HepG2 (cell line): ENCODE measurements at regions not wholly inside any gene's neighbourhood (a gene's known extent, or its start where the extent isn't known, plus 50 kb on each side); places are given as distances from the start of the nearest gene placed in this dataset.

ENCODE experiments used
- ARNTL ChIP-seq: sonication (generic); formaldehyde crosslinking; IDR thresholded peaks from 2 replicates; pipeline ENCODE4 v1.4.0; 2020; ENCODE audit warnings: mild to moderate bottlenecking, missing genetic modification reagents
- CREM ChIP-seq, 2 experiments: sonication (generic) in 1 of 2; formaldehyde crosslinking in 1 of 2; IDR thresholded peaks; 2 replicates each; pipeline versions ENCODE4 v1.4.0 to v1.6.1; 2016 to 2020; ENCODE audit warnings: antibody characterized with exemption in 1 of 2, mild to moderate bottlenecking in 1 of 2, missing genetic modification reagents in 1 of 2
- DBP ChIP-seq: sonication (generic); formaldehyde crosslinking; IDR thresholded peaks from 2 replicates; pipeline ENCODE4 v1.4.0; 2020; ENCODE audit warnings: missing genetic modification reagents; ENCODE audit errors: not compliant biosample characterization
- GABPA ChIP-seq, 2 experiments: IDR thresholded peaks; 2 replicates each; pipeline ENCODE4 v1.6.1; 2011 to 2016; ENCODE audit warnings: low read depth in 2 of 2, low read length in 1 of 2, missing biosample characterization in 1 of 2, missing genetic modification characterization in 1 of 2
- GATAD1 ChIP-seq: IDR thresholded peaks from 2 replicates; pipeline ENCODE4 v1.6.1; 2016; ENCODE audit warnings: missing genetic modification reagents, missing compliant biosample characterization
- HDAC1 ChIP-seq: sonication (generic); formaldehyde crosslinking; IDR thresholded peaks from 2 replicates; pipeline ENCODE4 v1.5.1; 2020; ENCODE audit warnings: mild to moderate bottlenecking, missing genetic modification reagents
- MEIS1 ChIP-seq: sonication (generic); formaldehyde crosslinking; IDR thresholded peaks from 2 replicates; pipeline ENCODE4 v1.9.0; 2021; ENCODE audit warnings: mild to moderate bottlenecking, missing genetic modification reagents, moderate library complexity, borderline replicate concordance
- RXRA ChIP-seq: sonication (generic); formaldehyde crosslinking; IDR thresholded peaks from 2 replicates; pipeline ENCODE4 v1.5.1; 2020; ENCODE audit warnings: missing genetic modification reagents
- SSRP1 ChIP-seq: IDR thresholded peaks from 2 replicates; pipeline ENCODE4 v1.6.1; 2016; ENCODE audit warnings: control low read depth
- ZBTB7A ChIP-seq: sonication (generic); formaldehyde crosslinking; IDR thresholded peaks from 2 replicates; pipeline ENCODE4 v1.8.0; 2022; ENCODE audit warnings: mild to moderate bottlenecking, missing genetic modification reagents
- ZFP1 ChIP-seq: IDR thresholded peaks from 2 replicates; pipeline ENCODE4 v1.6.1; 2016
- ZNF589 ChIP-seq: sonication (generic); formaldehyde crosslinking; conservative IDR thresholded peaks from 2 replicates; pipeline ENCODE4 v1.8.0; 2022; ENCODE audit warnings: mild to moderate bottlenecking, moderate library complexity, missing genetic modification reagents
- ZNF609 ChIP-seq: sonication (generic); formaldehyde crosslinking; IDR thresholded peaks from 2 replicates; pipeline ENCODE4 v1.4.0; 2020; ENCODE audit warnings: mild to moderate bottlenecking, missing genetic modification reagents, borderline replicate concordance
- ZNF749 ChIP-seq: sonication (generic); formaldehyde crosslinking; IDR thresholded peaks from 2 replicates; pipeline ENCODE4 v1.8.0; 2022; ENCODE audit warnings: mild to moderate bottlenecking, missing genetic modification reagents, moderate library complexity, borderline replicate concordance
- ZNF776 ChIP-seq: sonication (generic); formaldehyde crosslinking; IDR thresholded peaks from 2 replicates; pipeline ENCODE4 v1.4.0; 2020; ENCODE audit warnings: mild to moderate bottlenecking, missing genetic modification reagents
- ZZZ3 ChIP-seq: sonication (generic); formaldehyde crosslinking; IDR thresholded peaks from 2 replicates; pipeline ENCODE4 v1.4.0; 2020; ENCODE audit warnings: missing genetic modification reagents, mild to moderate bottlenecking, borderline replicate concordance
- TF ChIP-seq, protein P1 (sequence below): IDR thresholded peaks from 2 replicates; pipeline ENCODE4 v1.6.1; 2018; ENCODE audit warnings: missing genetic modification reagents
- TF ChIP-seq, protein P2 (sequence below): sonication (generic); formaldehyde crosslinking; IDR thresholded peaks from 2 replicates; pipeline ENCODE4 v1.8.0; 2022; ENCODE audit warnings: missing genetic modification reagents, mild to moderate bottlenecking, borderline replicate concordance
- TF ChIP-seq, protein P3 (sequence below): sonication (generic); formaldehyde crosslinking; IDR thresholded peaks from 2 replicates; pipeline ENCODE4 v1.8.1; 2023; ENCODE audit warnings: mild to moderate bottlenecking, moderate library complexity, missing genetic modification reagents

- TF ChIP-seq, protein P1, sequence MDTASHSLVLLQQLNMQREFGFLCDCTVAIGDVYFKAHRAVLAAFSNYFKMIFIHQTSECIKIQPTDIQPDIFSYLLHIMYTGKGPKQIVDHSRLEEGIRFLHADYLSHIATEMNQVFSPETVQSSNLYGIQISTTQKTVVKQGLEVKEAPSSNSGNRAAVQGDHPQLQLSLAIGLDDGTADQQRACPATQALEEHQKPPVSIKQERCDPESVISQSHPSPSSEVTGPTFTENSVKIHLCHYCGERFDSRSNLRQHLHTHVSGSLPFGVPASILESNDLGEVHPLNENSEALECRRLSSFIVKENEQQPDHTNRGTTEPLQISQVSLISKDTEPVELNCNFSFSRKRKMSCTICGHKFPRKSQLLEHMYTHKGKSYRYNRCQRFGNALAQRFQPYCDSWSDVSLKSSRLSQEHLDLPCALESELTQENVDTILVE, result 0 out of 2 replicates have a peak, but pooled peaks have one; percentile 9
- TF ChIP-seq ZBTB7A (CRISPR knock-in tag) (no peak), MEIS1 (CRISPR knock-in tag) (peak; percentile 30; the same call in 1 of the 2 replicates), ZNF776 (no peak), ZNF589 (CRISPR knock-in tag) (no peak), GABPA (IDR thresholded peaks at IDR 0.05; ENCODE audit: low read depth, low read length) (no peak), GABPA (CRISPR knock-in tag; IDR thresholded peaks at IDR 0.05; ENCODE audit: low read depth) (peak; percentile 38; the same call in 1 of the 2 replicates), ZZZ3 (CRISPR knock-in tag) (peak; percentile 61; the same call in 1 of the 2 replicates), CREM (IDR thresholded peaks at IDR 0.05) (peak; percentile 90), CREM (CRISPR knock-in tag; IDR thresholded peaks at IDR 0.05) (no peak), SSRP1 (CRISPR knock-in tag) (peak; percentile 80; the same call in 1 of the 2 replicates), ZNF749 (CRISPR knock-in tag) (0 out of 2 replicates have a peak, but pooled peaks have one; percentile 11), GATAD1 (CRISPR knock-in tag) (0 out of 2 replicates have a peak, but pooled peaks have one; percentile 49), ZFP1 (CRISPR knock-in tag) (peak; percentile 74; the same call in 1 of the 2 replicates), ARNTL (CRISPR knock-in tag) (peak; percentile 85), HDAC1 (CRISPR knock-in tag) (peak; percentile 29; the same call in 1 of the 2 replicates), DBP (no peak), RXRA (CRISPR knock-in tag) (peak; percentile 96), ZNF609 (CRISPR knock-in tag) (peak; percentile 94)
- TF ChIP-seq, protein P2, sequence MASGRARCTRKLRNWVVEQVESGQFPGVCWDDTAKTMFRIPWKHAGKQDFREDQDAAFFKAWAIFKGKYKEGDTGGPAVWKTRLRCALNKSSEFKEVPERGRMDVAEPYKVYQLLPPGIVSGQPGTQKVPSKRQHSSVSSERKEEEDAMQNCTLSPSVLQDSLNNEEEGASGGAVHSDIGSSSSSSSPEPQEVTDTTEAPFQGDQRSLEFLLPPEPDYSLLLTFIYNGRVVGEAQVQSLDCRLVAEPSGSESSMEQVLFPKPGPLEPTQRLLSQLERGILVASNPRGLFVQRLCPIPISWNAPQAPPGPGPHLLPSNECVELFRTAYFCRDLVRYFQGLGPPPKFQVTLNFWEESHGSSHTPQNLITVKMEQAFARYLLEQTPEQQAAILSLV (CRISPR knock-in tag), result peak; percentile 51; the same call in 1 of the 2 replicates
- TF ChIP-seq, protein P3, sequence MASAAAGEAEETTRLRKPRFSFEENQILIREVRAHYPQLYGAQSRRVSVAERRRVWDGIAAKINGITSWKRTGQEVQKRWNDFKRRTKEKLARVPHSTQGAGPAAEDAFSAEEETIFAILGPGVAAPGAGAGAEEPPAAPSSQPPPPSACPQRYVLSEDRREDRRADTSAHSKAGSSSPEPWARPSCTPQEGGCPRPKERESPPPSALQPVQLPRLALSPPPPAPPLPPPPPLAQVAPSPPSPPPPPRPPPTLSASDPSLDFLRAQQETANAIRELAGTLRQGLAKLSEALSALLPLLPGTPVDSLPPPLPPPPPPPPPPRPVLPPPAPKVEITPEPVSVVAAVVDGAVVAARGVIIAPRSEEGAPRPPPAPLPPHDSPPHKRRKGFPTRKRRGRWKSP (CRISPR knock-in tag), result peak; percentile 44; the same call in 1 of the 2 replicates
These were observed 203.6 kb downstream of the SPRY1 start (continued) for GRCh38 chr4:123599920-123600810.
